ENCODE measurements at regions not wholly inside any gene's neighbourhood (a gene's known extent, or its start where the extent isn't known, plus 50 kb on each side); places are given as distances from the start of the nearest gene placed in this dataset.

DNA sequence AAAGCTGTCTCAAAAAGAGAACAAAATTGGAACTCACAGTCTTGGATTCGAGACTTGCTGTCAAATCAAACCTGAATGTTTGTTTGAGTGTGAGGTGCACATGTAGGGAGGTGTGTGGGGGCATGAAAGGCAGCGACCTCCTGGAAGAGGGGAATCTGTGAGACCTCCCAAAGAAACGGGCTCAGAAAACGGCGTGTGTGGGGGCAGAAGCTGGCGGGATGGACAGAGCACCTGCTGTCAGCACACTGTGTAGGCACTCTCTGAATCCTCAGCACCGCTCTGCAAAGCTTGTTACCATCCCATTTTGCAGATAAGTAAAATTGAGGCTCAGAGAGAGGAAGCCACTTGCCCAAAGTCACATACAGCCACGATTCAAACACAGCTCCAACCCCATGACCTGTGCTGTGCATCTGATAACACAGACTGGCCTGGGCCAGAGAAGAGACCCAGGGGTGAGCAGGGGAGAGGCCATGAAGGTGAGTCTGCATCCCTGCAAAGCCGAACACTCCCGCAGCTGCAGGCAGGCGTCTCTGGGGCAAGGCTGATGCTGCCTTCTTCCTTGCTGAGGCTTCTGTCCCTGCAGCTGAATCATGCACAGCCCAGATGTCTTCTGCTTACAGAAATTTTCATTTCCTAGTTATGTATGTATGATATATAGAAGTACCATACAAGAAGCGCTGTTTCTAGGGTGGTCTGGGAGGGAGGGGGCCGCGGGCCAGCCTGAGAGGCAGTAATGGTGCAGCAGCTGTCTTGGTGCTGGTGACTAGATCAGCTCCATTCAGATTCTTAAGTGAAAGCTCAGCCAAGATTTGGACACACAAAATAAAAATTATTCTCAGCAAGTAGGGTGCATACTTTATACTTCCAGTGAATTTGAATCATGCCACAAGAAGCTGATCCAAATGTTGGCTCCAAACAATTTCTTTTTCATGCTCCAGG, 67.3 kb upstream of the SHISAL1 start:
- H3K4me3 ChIP-seq (ENCODE audit: low read depth, low read length), result no peak overlapping the region
- DNase-seq (ENCODE audit: low read depth), result no peak
- TF ChIP-seq, protein P1, sequence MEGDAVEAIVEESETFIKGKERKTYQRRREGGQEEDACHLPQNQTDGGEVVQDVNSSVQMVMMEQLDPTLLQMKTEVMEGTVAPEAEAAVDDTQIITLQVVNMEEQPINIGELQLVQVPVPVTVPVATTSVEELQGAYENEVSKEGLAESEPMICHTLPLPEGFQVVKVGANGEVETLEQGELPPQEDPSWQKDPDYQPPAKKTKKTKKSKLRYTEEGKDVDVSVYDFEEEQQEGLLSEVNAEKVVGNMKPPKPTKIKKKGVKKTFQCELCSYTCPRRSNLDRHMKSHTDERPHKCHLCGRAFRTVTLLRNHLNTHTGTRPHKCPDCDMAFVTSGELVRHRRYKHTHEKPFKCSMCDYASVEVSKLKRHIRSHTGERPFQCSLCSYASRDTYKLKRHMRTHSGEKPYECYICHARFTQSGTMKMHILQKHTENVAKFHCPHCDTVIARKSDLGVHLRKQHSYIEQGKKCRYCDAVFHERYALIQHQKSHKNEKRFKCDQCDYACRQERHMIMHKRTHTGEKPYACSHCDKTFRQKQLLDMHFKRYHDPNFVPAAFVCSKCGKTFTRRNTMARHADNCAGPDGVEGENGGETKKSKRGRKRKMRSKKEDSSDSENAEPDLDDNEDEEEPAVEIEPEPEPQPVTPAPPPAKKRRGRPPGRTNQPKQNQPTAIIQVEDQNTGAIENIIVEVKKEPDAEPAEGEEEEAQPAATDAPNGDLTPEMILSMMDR (IDR thresholded peaks at IDR 0.05; ENCODE audit: insufficient read depth, low read depth, low read length, missing control alignments), result no peak

DNA sequence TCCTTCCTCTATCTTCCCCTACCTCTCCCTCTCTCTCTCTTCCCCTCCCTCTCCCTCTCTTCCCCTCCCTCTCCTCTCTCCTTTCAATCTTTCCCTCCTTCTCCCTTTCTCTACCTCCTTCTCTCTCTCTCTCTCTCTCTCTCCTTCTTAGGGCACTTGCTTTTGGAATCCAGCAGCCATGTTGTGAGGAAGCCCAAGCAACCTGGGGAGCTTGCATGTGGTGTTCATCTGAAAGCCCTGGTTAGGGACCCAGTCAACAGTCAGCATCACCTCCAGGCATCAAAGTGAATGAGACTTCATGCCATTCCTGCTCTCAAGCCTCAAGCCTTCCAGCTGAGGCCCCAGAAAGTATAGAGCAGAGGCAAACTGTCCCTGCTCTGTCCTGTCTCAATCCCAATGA, 65.6 kb upstream of the SHISAL1 start:
- TF ChIP-seq, protein P1 (IDR thresholded peaks at IDR 0.05; ENCODE audit: insufficient read depth, low read depth, low read length, missing control alignments), result no peak
- no peak overlapping the region for H3K4me3 ChIP-seq (ENCODE audit: low read depth, low read length)
- no peak for DNase-seq (ENCODE audit: low read depth)

GRCh38 chr22:44375451-44375850, 62.7 kb upstream of the SHISAL1 start:
- no peak for DNase-seq (ENCODE audit: low read depth)
- TF ChIP-seq, protein P1 (IDR thresholded peaks at IDR 0.05; ENCODE audit: insufficient read depth, low read depth, low read length, missing control alignments), result no peak
- no peak overlapping the region for H3K4me3 ChIP-seq (ENCODE audit: low read depth, low read length)

DNA sequence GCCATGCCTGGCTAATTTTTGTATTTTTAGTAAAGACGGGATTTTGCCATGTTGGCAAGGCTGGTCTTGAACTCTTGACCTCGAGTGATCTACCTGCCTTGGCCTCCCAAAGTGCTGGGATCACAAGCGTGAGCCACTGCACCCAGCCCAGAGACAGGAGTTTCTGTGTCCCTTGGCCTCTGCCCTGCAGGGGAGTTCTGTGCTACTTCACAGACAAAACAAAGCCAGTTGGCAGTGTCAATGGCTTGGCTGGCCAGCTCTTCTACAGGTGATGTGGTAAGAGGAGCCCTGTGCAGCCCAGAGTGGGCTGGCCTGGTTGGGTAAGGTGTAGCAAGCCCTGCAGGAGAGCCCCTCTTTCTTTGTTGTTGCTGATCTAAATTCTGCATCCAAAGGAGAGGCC, 60.5 kb upstream of the SHISAL1 start:
- TF ChIP-seq, protein P1 (IDR thresholded peaks at IDR 0.05; ENCODE audit: insufficient read depth, low read depth, low read length, missing control alignments), result no peak
- H3K4me3 ChIP-seq (ENCODE audit: low read depth, low read length), result no peak overlapping the region
- DNase-seq (ENCODE audit: low read depth), result no peak

DNA sequence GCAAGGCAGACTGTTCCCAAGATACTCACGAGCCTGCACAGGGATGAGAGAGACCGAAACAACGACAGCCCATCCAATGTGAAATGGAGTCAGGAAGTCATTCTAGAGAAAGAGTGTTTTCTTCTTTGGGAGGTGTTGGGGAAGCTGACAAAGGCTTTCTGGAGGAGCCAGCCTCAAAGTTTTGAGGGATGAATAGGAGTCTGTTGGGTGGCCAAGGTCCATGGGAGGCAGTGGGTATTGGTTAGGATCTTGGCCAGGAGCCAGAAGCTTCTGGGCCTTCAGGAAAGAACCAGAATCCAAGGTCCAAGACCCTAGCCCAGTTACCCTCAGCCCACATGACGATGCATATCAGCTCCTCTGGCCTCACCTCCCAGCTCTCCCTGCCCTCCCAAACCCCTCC, 59.9 kb upstream of the SHISAL1 start:
- TF ChIP-seq, protein P1 (IDR thresholded peaks at IDR 0.05; ENCODE audit: insufficient read depth, low read depth, low read length, missing control alignments), result no peak
- DNase-seq (ENCODE audit: low read depth), result no peak
- no peak overlapping the region for H3K4me3 ChIP-seq (ENCODE audit: low read depth, low read length)

GRCh38 chr22:44371741-44372525, 59.2 kb upstream of the SHISAL1 start:
- DNase-seq (ENCODE audit: low read depth), result peak; percentile 18
- TF ChIP-seq, protein P1 (IDR thresholded peaks at IDR 0.05; ENCODE audit: insufficient read depth, low read depth, low read length, missing control alignments), result no peak
- H3K4me3 ChIP-seq (ENCODE audit: low read depth, low read length), result no peak overlapping the region

Measured in GM12865 (cell line).